ENCODE measurements at regions not wholly inside any gene's neighbourhood (a gene's known extent, or its start where the extent isn't known, plus 50 kb on each side); places are given as distances from the start of the nearest gene placed in this dataset.

- no peak overlapping the region for H3K4me3 ChIP-seq (replicated peaks in 1 of 2; ENCODE audit: low read depth in 2 of 2, low read length in 2 of 2)
- no peak for TF ChIP-seq CTCF (IDR thresholded peaks at IDR 0.05; ENCODE audit: low read depth, low read length)
- DNase-seq (ENCODE audit: low read depth in 2 of 2) = no peak
Measured at GRCh38 chr4:58063404-58064160, 953.4 kb upstream of the IGFBP7 start.

- no peak overlapping the region for H3K4me3 ChIP-seq (replicated peaks in 1 of 2; ENCODE audit: low read depth in 2 of 2, low read length in 2 of 2)
- no peak for TF ChIP-seq CTCF (IDR thresholded peaks at IDR 0.05; ENCODE audit: low read depth, low read length)
- DNase-seq (ENCODE audit: low read depth in 2 of 2) = no peak
Measured at GRCh38 chr4:58061967-58062366, 951.8 kb upstream of the IGFBP7 start.

GRCh38 chr4:58050439-58050838 is 940.3 kb upstream of the IGFBP7 start:
- no peak for DNase-seq (ENCODE audit: low read depth in 2 of 2)
- no peak for TF ChIP-seq CTCF (IDR thresholded peaks at IDR 0.05; ENCODE audit: low read depth, low read length)

GRCh38 chr4:58048491-58048890 is 938.3 kb upstream of the IGFBP7 start:
- no peak for DNase-seq (ENCODE audit: low read depth in 2 of 2)
- H3K4me3 ChIP-seq (replicated peaks in 1 of 2; ENCODE audit: low read depth in 2 of 2, low read length in 2 of 2) = no peak overlapping the region

More at GRCh38 chr4:58050439-58050838, 940.3 kb upstream of the IGFBP7 start:
- no peak overlapping the region for H3K4me3 ChIP-seq (replicated peaks in 1 of 2; ENCODE audit: low read depth in 2 of 2, low read length in 2 of 2)

GRCh38 chr4:58042176-58042575 is 932.0 kb upstream of the IGFBP7 start:
- DNase-seq (ENCODE audit: low read depth in 2 of 2) = no peak
- no peak for TF ChIP-seq CTCF (IDR thresholded peaks at IDR 0.05; ENCODE audit: low read depth, low read length)

More at GRCh38 chr4:58048491-58048890, 938.3 kb upstream of the IGFBP7 start:
- TF ChIP-seq CTCF (IDR thresholded peaks at IDR 0.05; ENCODE audit: low read depth, low read length) = no peak

GRCh38 chr4:57993944-57994343 is 883.8 kb upstream of the IGFBP7 start:
- no peak for DNase-seq (ENCODE audit: low read depth in 2 of 2)
- no peak overlapping the region for H3K4me3 ChIP-seq (replicated peaks in 1 of 2; ENCODE audit: low read depth in 2 of 2, low read length in 2 of 2)
- no peak for TF ChIP-seq CTCF (IDR thresholded peaks at IDR 0.05; ENCODE audit: low read depth, low read length)

More at GRCh38 chr4:58042176-58042575, 932.0 kb upstream of the IGFBP7 start:
- no peak overlapping the region for H3K4me3 ChIP-seq (replicated peaks in 1 of 2; ENCODE audit: low read depth in 2 of 2, low read length in 2 of 2)

Data from cardiac fibroblast (primary cell).